SKM-1 treated with dmso at 0.1 percent for 144 hours (cell line): ENCODE measurements at regions not wholly inside any gene's neighbourhood (a gene's known extent, or its start where the extent isn't known, plus 50 kb on each side); places are given as distances from the start of the nearest gene placed in this dataset.

ENCODE experiments used
- DNase-seq: peaks from one replicate; lab custom pipeline; 2025; ENCODE audit not compliant: unreplicated experiment; lab: John Stamatoyannopoulos, UW

DNA sequence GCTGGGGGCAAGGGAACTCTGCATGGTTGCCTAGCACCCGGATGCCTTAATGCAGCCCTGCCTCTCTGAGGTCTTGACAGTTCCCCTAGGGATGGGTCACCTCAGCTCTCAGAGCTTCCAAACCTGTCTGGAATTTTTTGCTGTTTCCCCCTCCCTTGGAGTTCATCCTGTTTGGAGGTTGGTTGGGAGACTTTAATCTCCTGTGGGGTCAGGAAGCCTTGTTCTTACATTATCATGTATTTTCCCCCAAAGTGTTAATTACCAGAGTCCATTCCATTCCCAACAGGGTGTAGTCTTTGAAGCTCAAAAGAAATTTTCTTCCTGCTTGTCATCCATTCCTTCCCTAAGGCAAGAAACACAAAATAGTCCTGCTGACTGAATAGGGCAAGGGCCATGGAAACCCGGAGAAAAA, 150.3 kb upstream of the SPRY4 start:
- no peak for DNase-seq

DNA sequence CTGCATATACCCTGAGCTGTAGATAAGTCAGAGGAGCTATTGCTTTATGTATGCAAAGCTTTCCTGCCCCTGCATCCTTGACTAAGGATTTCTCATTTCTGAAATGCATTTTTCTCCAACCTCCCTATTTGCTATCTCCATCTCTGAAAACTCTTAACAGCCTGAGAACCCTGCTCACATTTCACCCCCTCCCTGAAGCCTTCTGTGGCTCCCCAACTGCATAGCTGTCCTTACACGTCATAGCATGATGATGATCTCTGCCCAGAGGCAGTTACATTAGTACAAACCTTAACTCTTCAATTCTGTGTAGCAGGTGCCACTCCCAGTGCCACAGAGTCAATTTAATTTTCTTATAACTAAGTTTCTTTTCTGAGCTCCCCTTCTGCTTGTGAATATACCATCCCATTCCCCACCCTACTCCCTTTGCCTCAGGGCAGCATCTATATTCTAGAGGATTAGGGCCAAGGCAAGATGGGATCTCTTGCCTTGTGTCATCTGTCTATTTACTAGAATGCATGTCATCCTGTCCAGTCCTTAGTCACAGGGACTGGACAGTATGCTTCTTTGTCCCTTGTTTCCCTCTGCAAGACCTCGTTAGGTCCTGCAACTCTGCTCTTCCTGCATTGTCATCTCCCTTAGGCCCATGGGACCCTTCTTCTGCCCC, 149.7 kb upstream of the SPRY4 start:
- no peak for DNase-seq

DNA sequence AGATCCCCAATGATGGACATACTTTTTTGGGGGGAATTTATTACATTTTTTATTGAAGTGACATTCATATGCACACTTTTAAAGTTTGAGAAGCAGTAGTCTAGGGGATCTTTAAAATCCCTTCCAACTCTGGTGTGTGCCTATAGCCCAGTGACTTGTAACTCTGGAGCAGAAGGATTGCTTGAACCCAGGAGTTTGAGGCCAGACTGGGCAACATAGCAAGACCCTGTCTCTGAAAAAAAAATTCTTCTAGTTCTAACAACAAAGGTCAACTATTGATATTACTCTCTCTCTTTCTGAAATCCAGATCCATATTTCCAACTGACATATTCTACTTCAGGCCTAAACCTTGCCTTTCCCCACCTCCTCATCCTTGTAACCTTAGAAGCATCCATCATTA, 148.2 kb upstream of the SPRY4 start:
- DNase-seq = no peak

DNA sequence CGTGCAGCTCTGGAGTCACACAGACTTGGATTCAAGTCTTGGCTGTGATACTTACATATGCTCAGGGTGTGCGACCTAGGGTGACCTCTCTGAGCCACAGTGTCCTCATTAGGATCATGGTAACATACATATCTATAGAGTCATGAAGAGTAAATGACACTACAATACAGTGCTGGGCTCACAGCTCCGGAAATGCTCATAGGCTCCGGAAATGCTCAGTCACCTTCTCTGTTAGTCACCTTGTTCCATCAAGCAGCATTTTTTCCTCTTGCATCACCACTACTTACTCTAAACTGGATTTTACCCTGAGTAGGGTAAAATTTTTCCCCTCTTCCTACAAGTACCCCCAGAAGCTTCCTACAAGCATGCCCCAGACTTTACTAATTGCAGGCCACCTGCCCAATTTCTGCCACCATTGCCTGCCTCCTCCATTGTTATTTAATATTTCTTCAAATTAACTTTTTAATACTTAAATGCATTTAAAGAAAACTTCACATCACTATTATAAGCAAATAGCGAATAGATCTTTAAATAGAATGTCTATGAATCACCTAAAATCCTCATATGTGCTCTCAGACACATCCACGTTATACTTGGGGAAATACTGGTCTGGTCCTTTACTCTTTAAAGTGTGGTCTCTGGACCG, 147.6 kb upstream of the SPRY4 start:
- DNase-seq = no peak

DNA sequence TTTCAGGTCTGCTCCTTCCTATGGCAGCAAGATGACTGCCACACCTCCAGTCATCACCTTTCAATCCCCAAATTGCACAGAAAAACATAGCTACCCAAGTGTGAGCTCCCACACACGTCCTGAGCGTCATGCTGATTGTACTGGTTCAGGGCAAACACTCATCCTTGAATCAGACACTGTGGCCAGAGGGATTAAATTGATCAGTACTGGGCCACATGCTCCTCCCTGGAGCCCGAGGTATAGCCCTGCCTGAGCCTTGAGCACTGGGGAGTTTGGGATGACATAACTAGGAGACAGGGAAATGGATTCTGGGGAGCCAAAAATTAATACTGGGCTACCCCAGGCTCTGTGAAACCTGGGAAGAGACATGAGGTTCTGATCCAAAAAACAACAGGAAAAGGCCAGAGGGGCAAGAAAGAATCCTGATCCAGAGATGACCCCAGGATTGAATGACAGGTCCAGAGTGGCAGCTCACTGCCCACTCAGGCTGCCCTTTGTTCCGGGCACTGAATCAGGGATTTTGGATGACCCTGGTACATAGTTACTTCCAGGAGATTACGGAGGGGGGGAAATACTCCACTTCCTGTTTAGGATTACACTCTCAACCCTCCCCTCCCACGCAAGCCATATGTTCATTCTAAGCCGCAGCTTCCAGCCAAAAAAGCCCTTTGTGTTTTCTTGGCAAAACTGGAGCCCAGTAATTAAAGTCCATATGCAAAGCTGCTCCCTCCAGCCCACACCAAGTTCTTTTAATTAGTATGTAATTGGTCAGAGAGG, 141.6 kb upstream of the SPRY4 start:
- no peak for DNase-seq

DNA sequence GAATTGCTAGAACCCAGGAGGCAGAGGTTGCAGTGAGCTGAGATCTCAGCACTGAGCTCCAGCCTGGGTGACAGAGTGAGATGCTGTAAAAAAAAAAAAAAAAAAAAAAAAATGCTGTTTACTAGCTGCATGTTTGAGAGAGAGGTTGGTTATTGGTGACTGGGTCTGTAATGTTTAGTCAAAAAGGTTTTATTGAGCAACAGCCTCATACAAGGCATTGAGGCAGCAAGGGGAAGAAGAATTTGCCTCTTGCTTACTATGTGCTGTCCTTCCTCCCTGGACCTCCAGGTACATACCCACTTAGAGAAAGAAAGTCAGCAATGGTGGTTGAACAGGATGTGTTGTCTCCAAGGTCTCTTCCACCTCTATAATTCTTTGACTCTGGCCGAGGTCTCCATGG, 140.7 kb upstream of the SPRY4 start:
- no peak for DNase-seq

DNA sequence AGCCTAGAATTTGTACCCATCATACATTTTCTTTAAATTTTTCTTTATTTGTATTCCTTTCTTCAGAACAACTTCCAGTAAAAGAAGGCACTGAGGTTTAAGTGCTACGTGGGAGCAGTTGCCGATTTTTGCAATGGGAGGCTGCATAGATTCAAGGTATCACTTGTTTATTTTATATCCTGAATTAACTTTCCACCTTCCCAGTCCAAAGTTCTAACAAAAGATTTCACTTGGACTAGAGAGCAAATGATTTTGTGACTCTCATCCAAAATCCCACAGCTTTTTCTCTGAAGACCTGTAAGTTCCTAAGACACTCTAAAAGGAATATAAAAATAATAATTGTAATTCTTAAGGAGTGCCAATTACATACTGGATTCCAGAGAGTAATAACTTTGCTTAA, 139.1 kb upstream of the SPRY4 start:
- no peak for DNase-seq

DNA sequence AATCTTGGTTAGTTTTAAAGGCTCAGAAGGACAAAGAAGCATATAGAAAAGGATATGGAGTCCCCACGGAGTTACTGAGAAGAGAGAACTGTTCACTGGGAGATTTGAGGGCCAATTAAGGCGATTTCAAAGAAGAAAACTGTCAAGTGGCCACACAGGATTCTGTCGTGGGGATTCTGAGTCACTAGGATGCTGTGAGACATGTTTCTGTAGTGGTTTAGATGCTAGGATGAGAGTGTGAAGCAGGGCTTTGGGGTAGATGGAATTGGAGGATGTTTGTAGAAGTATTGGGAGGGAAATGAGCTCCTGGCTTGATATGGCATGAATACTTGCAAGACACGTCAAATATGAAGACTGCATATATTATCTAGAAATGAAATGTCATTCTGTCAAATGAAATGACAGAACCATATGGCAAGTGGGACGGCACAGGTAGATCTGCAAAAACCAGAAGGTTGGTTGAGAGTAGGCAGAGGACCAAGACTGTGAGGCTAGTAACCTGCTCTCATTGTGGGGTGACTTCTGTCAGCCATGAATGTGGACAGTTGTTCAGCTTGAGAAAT, 136.3 kb upstream of the SPRY4 start:
- DNase-seq = no peak

DNA sequence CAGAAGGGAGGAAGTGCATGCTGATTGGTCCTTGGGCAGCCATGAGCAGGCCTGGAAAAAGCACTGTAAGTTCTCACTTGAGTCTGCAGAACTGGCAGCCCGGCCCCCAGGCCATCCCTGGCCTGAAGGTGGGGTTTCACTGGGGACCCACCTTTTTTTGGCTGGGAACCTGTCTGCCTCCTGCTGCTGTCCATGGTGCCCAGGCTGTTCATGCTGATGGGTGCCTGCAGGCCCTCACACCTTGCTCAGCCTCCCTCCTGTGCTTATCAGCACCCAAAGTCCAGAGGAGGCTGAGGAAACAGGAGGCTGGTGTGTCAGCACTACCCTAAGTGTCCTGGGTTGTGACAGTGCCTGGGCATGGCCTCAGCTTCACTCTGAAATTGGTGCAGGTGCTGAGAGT, 134.4 kb upstream of the SPRY4 start:
- DNase-seq = no peak

DNA sequence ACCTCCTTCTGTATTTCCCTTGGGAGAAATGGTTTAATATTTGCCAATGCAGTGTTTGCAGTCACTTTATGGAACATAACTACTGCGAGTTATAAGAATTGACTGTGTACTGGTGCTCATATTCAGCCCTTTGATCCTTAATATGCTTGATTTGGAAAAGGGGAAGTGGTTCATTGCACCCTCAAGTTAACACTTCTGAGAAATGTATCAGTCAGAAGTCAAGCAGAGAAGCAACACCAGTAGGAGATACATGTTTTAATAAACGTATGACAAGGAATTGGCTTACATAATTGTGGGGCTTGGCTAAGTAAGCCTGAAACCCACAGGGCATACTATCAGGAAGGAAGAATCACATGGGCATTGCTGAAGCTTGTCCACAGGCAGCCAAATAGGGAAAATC, 131.0 kb upstream of the SPRY4 start:
- DNase-seq = no peak

DNA sequence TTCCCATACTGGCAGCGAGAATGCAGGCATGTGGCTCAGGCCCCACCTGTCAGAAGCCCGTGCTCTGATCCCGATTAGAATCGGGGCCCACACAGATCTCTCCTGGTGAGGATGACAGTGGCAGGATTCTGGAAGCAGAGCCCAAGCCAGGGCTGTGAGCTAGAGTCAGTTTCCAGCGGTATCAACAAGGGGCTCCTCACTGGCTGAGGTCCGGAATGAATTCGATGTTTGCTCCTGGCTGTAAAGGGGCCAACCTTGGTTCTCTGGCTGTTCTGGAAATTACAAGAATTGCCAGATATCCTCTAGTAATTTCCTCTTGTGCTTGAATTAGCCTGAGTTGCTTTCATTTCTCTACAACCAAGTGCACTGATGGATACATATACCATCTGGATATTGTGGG, 129.1 kb upstream of the SPRY4 start:
- no peak for DNase-seq

DNA sequence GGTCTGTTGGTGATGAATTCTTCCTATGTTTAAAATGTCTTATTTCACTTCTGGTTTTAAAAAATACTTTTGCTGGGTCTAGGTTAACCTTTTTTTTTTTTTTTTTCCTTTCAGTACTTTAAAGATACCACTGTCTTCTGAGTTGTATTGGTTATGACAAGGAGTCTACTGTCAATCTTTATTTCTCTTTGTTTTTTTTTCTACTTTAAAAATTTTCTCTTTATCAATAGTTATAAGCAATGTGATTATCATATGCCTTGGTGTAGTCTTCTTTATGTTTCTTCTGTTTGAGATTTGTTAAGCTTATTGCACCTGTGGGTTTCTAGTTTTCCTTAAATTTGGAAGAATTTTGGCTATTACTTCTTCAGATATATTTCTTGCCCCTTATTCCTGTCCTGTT, 125.6 kb upstream of the SPRY4 start:
- no peak for DNase-seq

DNA sequence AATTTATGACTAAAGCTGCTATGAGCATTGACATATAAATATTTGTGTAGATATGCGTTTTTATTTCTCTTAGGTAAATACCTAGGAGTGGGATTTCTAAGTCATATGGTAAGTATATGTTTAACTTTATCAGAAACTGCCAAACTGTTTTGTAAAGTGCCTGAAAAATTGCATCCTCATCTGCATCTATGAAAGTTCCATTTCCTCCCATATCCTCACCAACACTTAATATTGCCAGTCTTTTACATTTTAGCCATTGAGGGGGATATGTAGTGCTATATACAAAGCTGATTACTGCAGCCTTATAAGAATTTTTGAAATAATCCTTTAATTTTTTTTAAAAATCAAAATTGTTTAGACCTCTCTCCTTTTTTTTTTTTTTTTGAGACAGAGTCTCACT, 123.1 kb upstream of the SPRY4 start:
- DNase-seq = no peak

DNA sequence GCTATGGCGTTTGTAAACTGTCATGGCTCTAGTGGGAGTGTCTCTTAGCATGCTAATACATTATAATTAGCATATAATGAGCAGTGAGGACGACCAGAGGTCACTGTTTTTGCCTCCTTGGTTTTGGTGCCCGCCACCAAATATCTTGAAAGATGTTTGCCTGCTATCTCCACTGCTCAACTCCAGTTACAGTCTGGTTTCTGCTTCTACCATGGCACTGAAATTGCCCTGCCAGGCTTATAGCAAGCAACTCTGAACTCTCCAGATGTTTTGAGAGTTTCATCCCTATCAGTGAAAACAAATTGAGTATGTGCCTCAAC, 122.1 kb upstream of the SPRY4 start:
- DNase-seq = no peak

DNA sequence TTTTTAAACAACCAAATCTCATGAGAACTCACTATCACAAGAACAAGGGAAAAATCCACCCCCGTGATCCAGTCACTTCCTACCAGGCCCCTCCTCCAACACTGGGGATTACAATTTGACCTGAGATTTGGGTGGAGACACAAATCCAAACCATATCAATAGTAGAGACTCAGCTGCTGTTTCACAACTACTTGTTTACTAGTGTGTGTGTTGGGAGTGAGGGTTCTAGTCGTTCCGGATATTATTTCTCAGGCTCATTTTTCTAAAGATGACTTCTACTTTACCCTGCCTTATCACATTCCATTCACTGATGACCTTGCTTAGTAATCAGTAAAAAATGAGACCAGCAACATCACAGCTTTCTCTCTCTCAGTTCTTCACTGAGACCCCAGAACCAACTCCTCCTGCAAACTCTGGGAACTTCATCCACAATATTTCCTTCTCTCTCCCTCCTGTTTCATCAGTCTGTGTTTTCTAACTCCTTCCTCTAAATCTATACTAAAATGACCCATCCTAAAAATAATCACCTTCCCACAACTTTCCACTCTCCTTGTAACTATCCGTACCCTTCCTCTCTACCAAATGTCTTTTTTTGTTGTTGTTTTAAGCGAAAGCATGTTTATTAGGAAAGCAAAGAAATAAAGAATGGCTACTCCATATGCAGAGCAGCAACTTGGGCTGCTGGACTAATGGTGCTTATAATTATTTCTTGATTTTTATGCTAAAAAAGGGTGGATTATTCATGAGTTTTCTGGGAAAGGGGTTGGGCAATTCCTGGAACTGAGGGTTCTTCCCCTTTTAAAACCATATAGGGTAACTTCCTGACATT, 121.5 kb upstream of the SPRY4 start:
- no peak for DNase-seq

DNA sequence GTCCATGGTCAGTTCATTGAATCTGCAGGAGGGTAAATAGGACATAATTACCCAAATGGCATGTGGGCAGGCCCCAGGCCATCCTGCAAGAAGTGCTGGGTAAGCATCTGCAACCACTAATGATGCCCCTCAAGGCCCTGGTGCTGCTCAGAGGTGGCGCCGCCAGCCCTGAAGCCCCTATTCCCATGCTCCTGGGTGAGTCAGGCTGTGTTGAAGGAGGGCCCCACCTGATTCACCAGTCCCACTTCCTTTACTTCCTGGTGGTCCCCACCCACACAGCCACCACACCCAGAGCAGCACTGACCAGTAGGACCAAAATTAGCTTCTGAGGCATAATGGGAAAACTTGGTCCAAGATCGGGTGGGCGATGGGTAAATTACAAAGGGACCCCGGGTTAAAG, 120.4 kb upstream of the SPRY4 start:
- no peak for DNase-seq

DNA sequence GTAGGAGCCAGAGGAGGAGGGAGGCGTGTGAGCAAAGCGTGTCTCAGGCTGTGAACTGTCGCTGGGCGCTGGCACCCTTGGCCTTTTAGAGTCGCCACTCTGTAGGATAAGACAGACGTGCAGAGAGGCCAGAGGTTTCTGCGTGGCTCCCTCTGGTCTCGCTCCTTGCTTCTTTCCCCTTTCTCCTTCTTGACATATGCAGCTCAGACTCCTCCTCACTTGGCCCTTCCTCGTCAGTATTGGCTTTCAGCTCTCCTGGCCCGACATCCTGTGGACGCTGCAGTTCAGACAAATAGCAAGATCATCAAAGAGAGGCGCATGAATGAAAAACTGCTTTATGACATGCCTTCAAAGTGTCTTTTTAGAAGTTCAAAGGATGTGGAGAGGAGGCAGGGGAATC, 116.8 kb upstream of the SPRY4 start:
- DNase-seq = no peak

DNA sequence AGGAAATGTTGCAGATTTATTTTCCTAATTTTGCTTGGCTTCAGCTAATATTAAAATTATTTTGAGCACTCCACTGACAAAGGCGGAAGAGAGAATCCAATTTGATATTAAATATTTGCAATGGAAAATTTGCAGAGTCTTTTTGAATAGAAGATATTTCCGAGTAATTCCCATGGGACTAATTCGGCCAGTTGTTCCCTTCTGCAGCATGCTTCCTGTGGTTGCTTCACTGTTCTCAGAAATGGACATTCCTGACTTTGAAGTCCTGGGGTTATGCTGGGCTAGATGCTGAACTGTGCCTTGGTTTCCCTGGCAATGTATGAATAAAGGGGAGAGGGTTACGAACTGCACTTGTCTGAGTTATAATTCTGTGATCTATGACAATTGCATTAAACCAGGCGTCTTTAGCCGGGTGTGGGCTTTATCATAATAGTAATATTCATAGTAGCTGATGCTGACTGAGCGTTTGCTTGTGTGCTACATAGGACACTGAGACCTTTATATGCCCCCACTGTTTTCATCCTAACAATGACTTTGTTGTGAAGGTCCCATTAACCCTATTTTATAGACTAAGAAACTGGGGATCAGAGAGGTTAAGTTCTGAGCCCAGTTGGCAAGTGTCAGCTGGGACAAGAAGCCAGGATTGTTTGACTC, 114.5 kb upstream of the SPRY4 start:
- DNase-seq = no peak

DNA sequence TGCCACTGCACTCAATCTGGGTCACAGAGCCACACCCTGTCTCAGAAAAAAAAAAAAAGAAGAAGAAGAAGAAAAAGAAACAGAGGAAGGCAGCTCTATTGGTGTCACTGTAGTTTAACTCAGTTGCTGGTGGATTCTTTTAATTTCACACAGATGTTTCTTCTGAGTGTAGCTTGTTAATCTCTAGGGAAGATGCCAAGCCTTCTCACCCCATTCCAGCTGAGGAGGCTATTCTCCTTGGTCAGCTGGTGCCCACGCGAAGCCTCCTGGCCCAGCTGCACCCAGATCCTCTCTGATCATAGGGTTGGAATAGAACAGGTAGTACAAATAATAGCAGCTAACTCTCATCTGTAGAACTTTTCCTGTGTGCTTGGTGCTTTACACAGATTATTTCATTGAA, 113.8 kb upstream of the SPRY4 start:
- no peak for DNase-seq

DNA sequence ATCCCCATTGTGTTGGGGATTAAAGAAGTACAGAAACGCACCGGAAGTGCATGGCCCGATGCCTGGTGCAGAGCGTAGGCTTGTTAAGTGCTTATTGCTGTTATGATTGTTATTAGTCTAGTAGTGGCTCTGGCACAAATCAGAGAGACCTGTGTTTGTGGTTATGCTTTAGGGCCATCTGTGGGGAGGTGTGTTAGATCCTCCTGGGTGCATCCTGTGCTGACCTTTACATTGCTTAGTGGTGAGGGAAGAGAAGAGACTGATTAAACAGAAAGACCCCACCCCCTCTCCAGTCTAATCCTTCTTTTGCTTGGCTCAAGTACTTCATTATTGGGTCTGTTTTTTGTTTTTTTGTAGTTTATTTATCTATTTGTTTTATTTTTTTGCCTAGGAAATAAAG, 112.7 kb upstream of the SPRY4 start:
- no peak for DNase-seq
